OCI-LY7 (cell line): ENCODE measurements at regions not wholly inside any gene's neighbourhood (a gene's known extent, or its start where the extent isn't known, plus 50 kb on each side); places are given as distances from the start of the nearest gene placed in this dataset.

Source experiments
- BruUV-seq: library from RNA; stranded (reverse); fragments of 400-500 nt; replicated peaks from 2 replicates; lab custom pipeline; 2021; lab: Mats Ljungman, UMichigan
- CTCF ChIA-PET: fragments of 300-600 bp; sonication (Branson Sonifier 250); formaldehyde crosslinking; loops from one replicate; lab custom pipeline; 2022; ENCODE audit warnings: antibody characterized with exemption; ENCODE audit not compliant: unreplicated experiment; lab: Charles Lee
- POLR2A ChIA-PET: fragments of 300-600 bp; sonication (Branson Sonifier 250); formaldehyde crosslinking; loops from one replicate; lab custom pipeline; 2022; ENCODE audit warnings: antibody characterized with exemption; lab: Charles Lee
- DNase-seq: peaks from one replicate; pipeline ENCODE4 v3.0.0-alpha.2; 2015; ENCODE audit warnings: low spot score
- H2AFZ ChIP-seq: fragments of 200-600 bp; sonication (generic), shearing (Covaris generic); 2 replicates; pipeline ENCODE4 v1.6.1; 2014; ENCODE audit warnings: mild to moderate bottlenecking, antibody characterized with exemption, low read length, moderate library complexity
- H3K27ac ChIP-seq: fragments of 200-600 bp; sonication (generic); 2 replicates; pipeline ENCODE4 v1.5.1; 2014; ENCODE audit warnings: mixed run types, low read depth, mild to moderate bottlenecking, moderate library complexity, low read length, inconsistent platforms; ENCODE audit not compliant: poor library complexity, severe bottlenecking
- H3K36me3 ChIP-seq: fragments of 200-600 bp; sonication (generic); 2 replicates; pipeline ENCODE4 v1.6.1; 2014; ENCODE audit warnings: mild to moderate bottlenecking, antibody characterized with exemption, low read length, moderate library complexity, mixed read lengths; ENCODE audit not compliant: insufficient read depth
- H3K4me1 ChIP-seq: fragments of 200-600 bp; sonication (generic); 2 replicates; pipeline ENCODE4 v1.5.1; 2014; ENCODE audit warnings: mild to moderate bottlenecking, low read length; ENCODE audit not compliant: insufficient read depth, poor library complexity, severe bottlenecking
- H3K4me2 ChIP-seq: fragments of 200-600 bp; sonication (generic); 2 replicates; pipeline ENCODE4 v1.6.1; 2014; ENCODE audit warnings: mild to moderate bottlenecking, low read length
- H3K4me3 ChIP-seq: fragments of 200-600 bp; sonication (generic); 2 replicates; pipeline ENCODE4 v1.5.1; 2014; ENCODE audit warnings: mild to moderate bottlenecking, low read depth, low read length; ENCODE audit not compliant: poor library complexity, severe bottlenecking
- H3K79me2 ChIP-seq: fragments of 200-600 bp; sonication (generic); 2 replicates; pipeline ENCODE4 v1.6.1; 2016; ENCODE audit warnings: low read depth, mild to moderate bottlenecking, low read length, moderate library complexity, mixed read lengths; ENCODE audit not compliant: insufficient read depth
- H3K9me2 ChIP-seq: fragments of 200-600 bp; sonication (generic); 2 replicates; pipeline ENCODE4 v1.6.1; 2016; ENCODE audit warnings: mild to moderate bottlenecking, low read length, mixed read lengths; ENCODE audit not compliant: insufficient read depth
- H3K9me3 ChIP-seq: fragments of 200-600 bp; sonication (generic); 2 replicates; pipeline ENCODE4 v1.6.1; 2014; ENCODE audit warnings: mild to moderate bottlenecking, mixed run types, low read length, mixed read lengths
- H4K20me1 ChIP-seq: fragments of 200-600 bp; sonication (generic); 2 replicates; pipeline ENCODE4 v1.6.1; 2014; ENCODE audit warnings: mild to moderate bottlenecking, antibody characterized with exemption, low read length, moderate library complexity, mixed read lengths; ENCODE audit not compliant: insufficient read depth
- EZH2phosphoT487 ChIP-seq: fragments of 200-600 bp; sonication (generic); IDR thresholded peaks from 2 replicates; pipeline ENCODE4 v1.6.1; 2018; ENCODE audit warnings: low read depth, borderline replicate concordance, mild to moderate bottlenecking, mixed run types, antibody characterized with exemption, low read length, moderate library complexity, mixed read lengths
- intact Hi-C: fragments of 100-400 bp; cut with micrococcal nuclease; formaldehyde crosslinking; loops from one replicate; pipeline ENCODE4 v1.10.0; 2022; ENCODE audit not compliant: unreplicated experiment
- TF ChIP-seq, protein P1 (sequence below): fragments of 200-600 bp; sonication (generic); conservative IDR thresholded peaks from 2 replicates; pipeline ENCODE4 v1.5.1; 2014; ENCODE audit warnings: mild to moderate bottlenecking, antibody characterized with exemption, low read length, moderate library complexity, mixed read lengths

DNA sequence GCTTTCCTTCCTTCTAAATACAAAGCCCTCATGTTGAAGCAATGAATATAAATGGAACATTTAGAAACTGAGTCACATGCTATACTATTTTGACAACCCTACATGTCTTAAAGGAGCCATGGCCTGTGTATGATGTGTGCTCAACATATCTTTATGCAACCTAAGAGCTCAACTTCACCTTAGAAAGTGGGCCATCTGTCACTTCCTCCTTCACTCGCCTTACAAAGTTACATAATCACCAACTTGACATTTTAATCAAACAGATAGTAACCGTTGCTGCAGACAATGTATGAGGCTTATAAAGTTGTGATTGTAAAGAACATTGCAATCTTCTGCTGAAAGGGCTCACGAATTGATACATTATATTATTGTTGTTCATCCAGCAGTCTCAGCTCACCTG, 163.6 kb downstream of the SERPINI1 start:
- POLR2A ChIA-PET: interaction anchor here (0.6 to 2.3 kb wide), 3 partner anchors 10 to 47 kb away, joined by 3 to 9 read pairs (median 4); no protein-coding TSS in a partner anchor
- Histone ChIP-seq H3K9me2 (no peaks in the 10 kb centered on the region), H3K4me1 (no peaks in the 10 kb centered on the region), H3K4me2 (no peak overlapping the region), H3K27ac (no peak overlapping the region), H3K4me3 (no peak overlapping the region), H3K79me2 (no peaks in the 10 kb centered on the region), H3K36me3 (no peaks in the 10 kb centered on the region), H3K9me3 (no peaks in the 10 kb centered on the region), H2AFZ (no peak overlapping the region), H4K20me1 (no peaks in the 10 kb centered on the region)
- DNase-seq: no peak
- TF ChIP-seq, protein P1, sequence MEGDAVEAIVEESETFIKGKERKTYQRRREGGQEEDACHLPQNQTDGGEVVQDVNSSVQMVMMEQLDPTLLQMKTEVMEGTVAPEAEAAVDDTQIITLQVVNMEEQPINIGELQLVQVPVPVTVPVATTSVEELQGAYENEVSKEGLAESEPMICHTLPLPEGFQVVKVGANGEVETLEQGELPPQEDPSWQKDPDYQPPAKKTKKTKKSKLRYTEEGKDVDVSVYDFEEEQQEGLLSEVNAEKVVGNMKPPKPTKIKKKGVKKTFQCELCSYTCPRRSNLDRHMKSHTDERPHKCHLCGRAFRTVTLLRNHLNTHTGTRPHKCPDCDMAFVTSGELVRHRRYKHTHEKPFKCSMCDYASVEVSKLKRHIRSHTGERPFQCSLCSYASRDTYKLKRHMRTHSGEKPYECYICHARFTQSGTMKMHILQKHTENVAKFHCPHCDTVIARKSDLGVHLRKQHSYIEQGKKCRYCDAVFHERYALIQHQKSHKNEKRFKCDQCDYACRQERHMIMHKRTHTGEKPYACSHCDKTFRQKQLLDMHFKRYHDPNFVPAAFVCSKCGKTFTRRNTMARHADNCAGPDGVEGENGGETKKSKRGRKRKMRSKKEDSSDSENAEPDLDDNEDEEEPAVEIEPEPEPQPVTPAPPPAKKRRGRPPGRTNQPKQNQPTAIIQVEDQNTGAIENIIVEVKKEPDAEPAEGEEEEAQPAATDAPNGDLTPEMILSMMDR: no peak
- TF ChIP-seq EZH2phosphoT487: no peak
- CTCF ChIA-PET: no interaction called here
- no TSS peak for BruUV-seq
- intact Hi-C loops: no loop called here

DNA sequence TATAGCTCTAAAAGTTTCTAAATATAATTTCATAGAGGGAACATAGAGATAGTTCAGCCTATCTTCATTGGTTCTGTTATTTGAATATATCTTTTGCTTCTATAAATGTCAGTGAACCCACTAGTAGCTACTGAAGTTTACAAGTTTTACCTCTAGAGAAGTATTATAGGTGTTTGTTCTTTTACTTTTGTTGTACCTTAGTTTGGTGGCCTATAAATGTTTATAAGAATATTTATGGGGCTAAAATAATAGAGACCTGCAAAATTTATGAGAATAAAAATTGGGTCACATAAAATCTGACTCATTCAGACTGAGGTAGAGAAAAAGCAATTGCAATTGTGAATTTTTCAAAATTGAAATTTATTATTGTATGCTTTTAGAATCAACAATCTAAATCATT, 162.6 kb downstream of the SERPINI1 start:
- H3K4me1 ChIP-seq: no peaks in the 10 kb centered on the region
- H3K4me3 ChIP-seq: no peak overlapping the region
- BruUV-seq: no TSS peak
- no peak overlapping the region for H3K4me2 ChIP-seq
- H3K79me2 ChIP-seq: no peaks in the 10 kb centered on the region
- no peaks in the 10 kb centered on the region for H3K36me3 ChIP-seq
- H3K9me2 ChIP-seq: no peaks in the 10 kb centered on the region
- H2AFZ ChIP-seq: no peak overlapping the region
- TF ChIP-seq, protein P1: no peak
- TF ChIP-seq EZH2phosphoT487: no peak
- no peaks in the 10 kb centered on the region for H3K9me3 ChIP-seq
- ChIA-PET POLR2A (interaction anchor here (1.2 to 2.3 kb wide), 2 partner anchors 9 to 12 kb away, joined by 3 to 9 read pairs; no protein-coding TSS in a partner anchor), CTCF (no interaction called here)
- H4K20me1 ChIP-seq: no peaks in the 10 kb centered on the region
- no peak overlapping the region for H3K27ac ChIP-seq
- intact Hi-C loops: no loop called here
- no peak for DNase-seq

DNA sequence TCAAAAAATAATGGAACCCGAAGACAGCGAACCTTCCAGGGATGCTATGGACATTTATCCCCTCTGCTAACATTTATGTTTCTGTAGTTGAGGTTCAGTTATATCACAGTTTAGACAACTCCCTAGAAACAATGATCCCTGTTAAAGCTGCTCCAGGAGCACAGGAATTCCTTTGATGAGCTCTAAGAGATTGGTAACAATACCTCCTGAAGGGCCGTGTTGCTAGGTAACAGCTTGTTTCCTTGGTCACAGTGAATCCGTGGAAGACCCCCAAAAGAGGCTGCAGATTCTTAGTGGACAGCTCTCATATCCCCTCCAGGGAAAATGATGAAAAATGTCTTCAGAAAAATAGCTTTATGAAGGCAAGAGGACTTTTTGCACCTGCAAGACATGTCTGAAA, 160.2 kb downstream of the SERPINI1 start:
- no peak overlapping the region for H2AFZ ChIP-seq
- POLR2A ChIA-PET: interaction anchor here (0.7 to 1.5 kb wide), 5 partner anchors 9 to 338 kb away, joined by 3 to 4 read pairs (median 3); no protein-coding TSS in a partner anchor
- DNase-seq: no peak
- CTCF ChIA-PET: no interaction called here
- no peaks in the 10 kb centered on the region for H4K20me1 ChIP-seq
- H3K36me3 ChIP-seq: no peaks in the 10 kb centered on the region
- TF ChIP-seq, protein P1: no peak
- no peak for TF ChIP-seq EZH2phosphoT487
- no peaks in the 10 kb centered on the region for H3K4me1 ChIP-seq
- H3K4me3 ChIP-seq: no peak overlapping the region
- intact Hi-C loops: no loop called here
- no peak overlapping the region for H3K27ac ChIP-seq
- H3K79me2 ChIP-seq: no peaks in the 10 kb centered on the region
- H3K4me2 ChIP-seq: no peak overlapping the region
- H3K9me2 ChIP-seq: no peaks in the 10 kb centered on the region
- H3K9me3 ChIP-seq: no peaks in the 10 kb centered on the region
- no TSS peak for BruUV-seq
